ENCODE measurements at regions not wholly inside any gene's neighbourhood (a gene's known extent, or its start where the extent isn't known, plus 50 kb on each side); places are given as distances from the start of the nearest gene placed in this dataset.
"Not testable (repeated sequence)": the region's sequence is repeated elsewhere in the genome, so short reads cannot be mapped to it uniquely, and the experiment has no call there.

GRCh38 chrX:74358013-74358412, 54.0 kb downstream of the ZCCHC13 start:
- not testable (repeated sequence) for DNase-seq

- DNase-seq = no peak
Measured at GRCh38 chrX:74363914-74364313, 57.4 kb upstream of the SLC16A2 start.

GRCh38 chrX:74369666-74370065, 51.6 kb upstream of the SLC16A2 start:
- no peak for DNase-seq

- DNase-seq = no peak
Measured at GRCh38 chrX:74370487-74370886, 50.8 kb upstream of the SLC16A2 start.

GRCh38 chrX:74371425-74372222, 49.7 kb upstream of the SLC16A2 start:
- peak; percentile 41 for DNase-seq

Measured in OCI-M1 (cell line).